ENCODE measurements at regions not wholly inside any gene's neighbourhood (a gene's known extent, or its start where the extent isn't known, plus 50 kb on each side); places are given as distances from the start of the nearest gene placed in this dataset.

GRCh38 chr6:163651915-163652668 is 237.6 kb downstream of the QKI start:
- TF ChIP-seq CTCF (IDR thresholded peaks at IDR 0.05; ENCODE audit: low read length) (no peak), EZH2 (optimal IDR thresholded peaks at IDR 0.05; ENCODE audit: low read depth, low read length) (no peak), EZH2phosphoT487 (IDR thresholded peaks at IDR 0.05; ENCODE audit: low read length) (no peak)
- no peak for DNase-seq

GRCh38 chr6:163651426-163651825 is 236.9 kb downstream of the QKI start:
- DNase-seq: no peak
- Histone ChIP-seq H3K79me2 (ENCODE audit: low read length) (no peaks in the 10 kb centered on the region), H3K27ac (ENCODE audit: low read length) (no peak overlapping the region), H2AFZ (ENCODE audit: low read length) (no peak overlapping the region), H4K20me1 (ENCODE audit: insufficient read depth, low read length) (no peaks in the 10 kb centered on the region), H3K4me3 (ENCODE audit: low read length) (no peak overlapping the region), H3K9me3 (replicated peaks; ENCODE audit: insufficient read depth, low read length) (no peaks in the 10 kb centered on the region), H3K27me3 (replicated peaks; ENCODE audit: insufficient read depth, low read length) (no peaks in the 10 kb centered on the region), H3K4me1 (ENCODE audit: low read length) (no peaks in the 10 kb centered on the region), H3K9me2 (replicated peaks; ENCODE audit: insufficient read depth, low read length) (no peaks in the 10 kb centered on the region), H3K36me3 (replicated peaks; ENCODE audit: insufficient read depth, low read length) (no peaks in the 10 kb centered on the region), H3F3A (ENCODE audit: insufficient read depth, low read length) (no peaks in the 10 kb centered on the region), H3K4me2 (ENCODE audit: low read depth, low read length) (no peak overlapping the region), H3K9ac (ENCODE audit: low read length) (no peak overlapping the region)
- TF ChIP-seq CTCF (IDR thresholded peaks at IDR 0.05; ENCODE audit: low read length) (no peak), EZH2phosphoT487 (IDR thresholded peaks at IDR 0.05; ENCODE audit: low read length) (no peak), EZH2 (optimal IDR thresholded peaks at IDR 0.05; ENCODE audit: low read depth, low read length) (no peak)

More at GRCh38 chr6:163651915-163652668, 237.6 kb downstream of the QKI start:
- no peaks in the 10 kb centered on the region for H3K27me3 ChIP-seq (replicated peaks; ENCODE audit: insufficient read depth, low read length)
- H3K9me3 ChIP-seq (replicated peaks; ENCODE audit: insufficient read depth, low read length): no peaks in the 10 kb centered on the region
- H3F3A ChIP-seq (ENCODE audit: insufficient read depth, low read length): no peaks in the 10 kb centered on the region
- H3K79me2 ChIP-seq (ENCODE audit: low read length): no peaks in the 10 kb centered on the region
- no peaks in the 10 kb centered on the region for H3K4me1 ChIP-seq (ENCODE audit: low read length)
- no peak overlapping the region for H3K9ac ChIP-seq (ENCODE audit: low read length)
- no peaks in the 10 kb centered on the region for H3K36me3 ChIP-seq (replicated peaks; ENCODE audit: insufficient read depth, low read length)
- no peaks in the 10 kb centered on the region for H4K20me1 ChIP-seq (ENCODE audit: insufficient read depth, low read length)
- H3K4me2 ChIP-seq (ENCODE audit: low read depth, low read length): no peak overlapping the region
- H3K9me2 ChIP-seq (replicated peaks; ENCODE audit: insufficient read depth, low read length): no peaks in the 10 kb centered on the region
- H3K4me3 ChIP-seq (ENCODE audit: low read length): no peak overlapping the region
- H2AFZ ChIP-seq (ENCODE audit: low read length): no peak overlapping the region
- no peak overlapping the region for H3K27ac ChIP-seq (ENCODE audit: low read length)

- no peak overlapping the region for H3K4me3 ChIP-seq (ENCODE audit: low read length)
- H3K9me3 ChIP-seq (replicated peaks; ENCODE audit: insufficient read depth, low read length): no peaks in the 10 kb centered on the region
- no peaks in the 10 kb centered on the region for H3K4me1 ChIP-seq (ENCODE audit: low read length)
- no peaks in the 10 kb centered on the region for H4K20me1 ChIP-seq (ENCODE audit: insufficient read depth, low read length)
- H3K9me2 ChIP-seq (replicated peaks; ENCODE audit: insufficient read depth, low read length): no peaks in the 10 kb centered on the region
- no peak overlapping the region for H3K27ac ChIP-seq (ENCODE audit: low read length)
- H3K36me3 ChIP-seq (replicated peaks; ENCODE audit: insufficient read depth, low read length): no peaks in the 10 kb centered on the region
- no peaks in the 10 kb centered on the region for H3F3A ChIP-seq (ENCODE audit: insufficient read depth, low read length)
- no peak overlapping the region for H3K4me2 ChIP-seq (ENCODE audit: low read depth, low read length)
- no peaks in the 10 kb centered on the region for H3K79me2 ChIP-seq (ENCODE audit: low read length)
- no peak overlapping the region for H3K9ac ChIP-seq (ENCODE audit: low read length)
- TF ChIP-seq EZH2 (optimal IDR thresholded peaks at IDR 0.05; ENCODE audit: low read depth, low read length): no peak
- no peak for TF ChIP-seq CTCF (IDR thresholded peaks at IDR 0.05; ENCODE audit: low read length)
- TF ChIP-seq EZH2phosphoT487 (IDR thresholded peaks at IDR 0.05; ENCODE audit: low read length): no peak
- no peak overlapping the region for H2AFZ ChIP-seq (ENCODE audit: low read length)
- no peak for DNase-seq
- no peaks in the 10 kb centered on the region for H3K27me3 ChIP-seq (replicated peaks; ENCODE audit: insufficient read depth, low read length)
These were observed 234.3 kb downstream of the QKI start for GRCh38 chr6:163648868-163649267.

Measured in MM.1S (cell line).